ENCODE measurements at regions not wholly inside any gene's neighbourhood (a gene's known extent, or its start where the extent isn't known, plus 50 kb on each side); places are given as distances from the start of the nearest gene placed in this dataset.
"Not testable (repeated sequence)": the region's sequence is repeated elsewhere in the genome, so short reads cannot be mapped to it uniquely, and the experiment has no call there.

DNA sequence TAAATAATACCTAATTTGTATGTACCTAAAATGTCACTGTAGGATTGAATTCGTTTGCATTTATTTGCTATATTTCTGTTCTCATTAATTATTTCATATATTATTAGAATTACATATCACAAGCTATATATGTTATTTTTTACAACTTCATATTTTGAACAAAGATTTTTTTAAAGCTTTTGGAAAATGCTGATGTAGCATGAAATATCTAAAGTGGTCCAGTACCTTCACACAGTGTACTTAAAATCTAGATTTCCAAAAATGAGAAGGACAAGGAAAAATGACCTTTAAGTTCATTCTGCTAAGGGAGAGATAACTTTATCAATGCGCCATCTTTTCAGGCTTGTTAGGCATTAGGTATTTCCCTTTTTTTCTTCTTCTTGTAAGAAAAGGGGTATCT is 71.8 kb downstream of the LARP7 start:
- no peak for DNase-seq (ENCODE audit: low read depth in 2 of 2)

DNA sequence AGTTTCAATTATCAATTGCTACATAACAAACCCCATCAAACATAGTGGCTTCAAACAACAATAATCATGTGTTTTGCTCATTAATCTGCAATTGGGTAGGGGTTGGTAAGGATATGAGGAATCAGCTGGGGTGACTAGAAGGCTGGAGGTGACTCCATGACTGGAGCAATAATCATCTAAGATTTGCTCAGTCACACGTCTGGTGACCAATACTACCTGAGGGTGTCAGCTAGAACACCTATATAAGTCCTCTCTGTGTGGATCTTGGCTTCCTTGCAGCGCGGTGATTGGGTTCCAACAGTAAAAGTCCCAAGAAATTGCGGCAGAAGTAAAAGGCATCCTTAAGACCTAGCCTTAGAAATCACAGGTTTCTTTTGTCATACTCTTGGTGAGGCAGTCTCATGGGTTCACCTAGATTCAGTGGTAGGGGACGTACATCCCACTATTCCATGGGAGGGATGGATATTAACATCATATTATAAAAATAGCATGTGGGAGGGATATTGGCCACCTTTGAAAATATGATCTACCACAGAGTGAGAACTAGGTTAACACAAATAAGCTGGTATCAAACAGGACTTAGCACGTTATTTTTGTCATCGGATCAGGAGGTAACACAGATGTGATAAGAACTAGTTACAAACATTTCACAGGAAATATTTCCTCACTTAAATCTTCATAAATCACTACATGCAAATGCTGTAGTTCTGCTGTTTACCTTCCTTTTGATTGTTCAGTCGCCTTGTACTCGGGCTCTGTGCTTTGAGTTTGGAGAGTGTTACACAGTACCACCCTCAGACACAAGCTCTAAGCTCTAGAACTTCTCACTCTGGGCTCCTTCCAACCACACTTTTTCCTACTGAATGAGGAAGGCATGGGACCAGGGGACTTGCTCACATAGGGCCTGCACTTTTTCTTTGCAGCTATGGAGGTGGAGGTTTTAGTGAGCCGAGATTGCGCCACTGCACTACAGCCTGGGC is 78.3 kb downstream of the LARP7 start:
- DNase-seq (ENCODE audit: low read depth in 2 of 2) = no peak

DNA sequence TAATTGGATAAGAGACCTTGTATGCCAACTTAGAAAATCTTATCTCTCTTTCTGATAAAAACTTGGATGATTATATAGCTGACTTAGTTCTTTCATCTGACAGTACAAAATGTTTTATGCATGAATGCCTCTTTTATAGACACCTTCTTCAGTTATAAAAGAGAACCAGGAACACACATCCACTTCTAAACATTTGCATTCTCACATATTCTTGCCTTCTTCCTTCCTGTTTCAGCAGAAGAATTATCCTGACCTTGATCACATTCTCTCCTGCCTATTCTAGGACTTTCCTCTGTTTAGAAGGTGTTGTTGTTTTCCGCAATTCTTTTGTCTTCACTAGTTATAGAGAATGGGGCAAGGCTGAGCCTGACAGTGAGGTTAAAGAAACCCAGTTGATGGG is 80.9 kb downstream of the LARP7 start:
- no peak for DNase-seq (ENCODE audit: low read depth in 2 of 2)

DNA sequence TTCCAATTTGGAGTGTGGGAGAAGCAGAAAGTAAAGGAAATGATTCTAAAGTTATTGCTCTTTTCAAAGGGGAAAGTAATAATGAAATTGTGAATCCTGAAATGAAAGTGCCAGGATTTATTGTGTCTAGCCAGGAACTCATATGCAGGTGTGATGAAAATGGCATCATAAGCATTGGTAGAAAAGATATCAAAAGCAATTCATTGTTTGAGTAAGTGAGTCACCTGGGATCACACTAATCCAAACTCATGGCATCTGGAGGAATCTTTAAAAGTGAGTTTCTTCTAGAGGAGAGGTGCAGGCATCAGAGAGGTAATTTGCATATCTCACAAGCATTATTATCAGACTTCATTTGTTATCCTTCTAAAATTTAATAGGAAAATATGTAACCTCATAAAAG is 84.7 kb downstream of the LARP7 start:
- DNase-seq (ENCODE audit: low read depth in 2 of 2) = no peak

DNA sequence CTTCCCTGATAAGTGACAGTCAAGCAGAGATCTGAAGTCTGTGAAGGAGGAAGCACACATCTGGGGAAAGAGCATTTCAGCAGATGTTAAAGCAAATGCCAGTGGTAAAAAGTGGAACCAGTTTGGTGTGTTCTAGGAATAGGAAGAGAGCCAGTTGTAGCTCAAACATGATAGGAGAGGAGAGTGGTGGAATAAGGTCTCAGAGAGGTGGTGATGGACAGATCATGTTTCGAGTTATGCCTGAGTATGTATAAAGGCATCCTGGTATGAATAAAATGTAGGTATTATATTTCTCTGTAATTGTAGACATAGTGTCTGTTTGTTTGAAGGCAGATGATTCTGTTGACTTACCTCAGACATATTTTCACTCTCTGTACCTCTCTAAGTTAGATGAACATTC is 89.1 kb downstream of the LARP7 start:
- DNase-seq (ENCODE audit: low read depth in 2 of 2) = no peak

DNA sequence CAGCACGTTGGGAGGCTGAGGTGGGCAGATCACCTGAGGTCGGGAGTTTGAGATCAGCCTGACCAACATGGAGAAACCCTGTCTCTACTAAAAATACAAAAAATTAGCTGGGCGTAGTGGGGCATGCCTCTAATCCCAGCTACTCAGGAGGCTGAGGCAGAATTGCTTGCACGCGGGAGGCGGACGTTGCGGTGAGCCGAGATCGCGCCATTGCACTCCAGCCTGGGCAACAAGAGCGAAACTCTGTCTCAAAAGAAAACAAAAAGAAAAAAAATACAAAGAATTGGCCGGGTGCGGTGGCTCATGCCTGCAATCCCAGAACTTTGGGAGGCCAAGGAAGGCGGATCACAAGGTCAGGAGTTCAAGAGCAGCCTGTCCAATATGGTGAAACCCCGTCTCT is 90.8 kb downstream of the LARP7 start:
- DNase-seq (ENCODE audit: low read depth in 2 of 2) = not testable (repeated sequence)

DNA sequence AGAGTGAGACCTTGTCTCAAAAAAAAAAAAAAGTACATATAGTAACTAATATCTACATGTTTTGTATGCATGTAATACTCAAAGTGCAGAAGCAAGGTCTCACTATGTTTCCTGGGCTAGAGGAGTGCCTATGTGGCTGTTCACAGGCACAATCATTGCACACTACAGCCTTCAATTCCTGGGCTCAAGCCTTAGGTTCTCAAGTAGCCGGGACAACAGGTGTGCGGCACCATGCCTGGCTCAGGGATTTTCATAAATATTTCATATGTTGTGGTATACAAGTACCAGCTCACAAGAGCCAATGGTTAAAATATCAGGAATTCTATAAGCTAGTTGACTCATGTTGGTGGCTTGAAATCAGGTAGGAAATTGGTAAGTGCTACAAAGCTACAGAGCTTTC is 94.8 kb downstream of the LARP7 start:
- no peak for DNase-seq (ENCODE audit: low read depth in 2 of 2)

DNA sequence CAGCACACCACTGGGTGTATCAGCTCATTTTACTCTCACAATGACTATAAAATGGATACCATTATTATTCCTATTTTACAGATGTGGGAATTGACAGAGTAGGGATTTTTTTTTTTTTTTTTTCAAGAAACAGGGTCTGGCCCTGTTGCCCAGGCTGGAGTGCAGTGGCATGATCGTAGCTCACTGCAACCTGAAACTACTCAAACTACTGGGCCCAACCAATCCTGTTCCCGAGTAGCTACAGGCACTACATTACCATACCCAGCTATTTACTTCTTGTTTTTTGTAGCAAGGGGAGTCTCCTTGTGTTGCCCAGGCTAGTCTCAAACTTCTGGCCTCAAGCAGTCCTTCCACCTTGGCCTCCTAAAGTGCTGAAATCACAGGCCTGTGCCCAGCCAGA is 95.2 kb downstream of the LARP7 start:
- no peak for DNase-seq (ENCODE audit: low read depth in 2 of 2)

DNA sequence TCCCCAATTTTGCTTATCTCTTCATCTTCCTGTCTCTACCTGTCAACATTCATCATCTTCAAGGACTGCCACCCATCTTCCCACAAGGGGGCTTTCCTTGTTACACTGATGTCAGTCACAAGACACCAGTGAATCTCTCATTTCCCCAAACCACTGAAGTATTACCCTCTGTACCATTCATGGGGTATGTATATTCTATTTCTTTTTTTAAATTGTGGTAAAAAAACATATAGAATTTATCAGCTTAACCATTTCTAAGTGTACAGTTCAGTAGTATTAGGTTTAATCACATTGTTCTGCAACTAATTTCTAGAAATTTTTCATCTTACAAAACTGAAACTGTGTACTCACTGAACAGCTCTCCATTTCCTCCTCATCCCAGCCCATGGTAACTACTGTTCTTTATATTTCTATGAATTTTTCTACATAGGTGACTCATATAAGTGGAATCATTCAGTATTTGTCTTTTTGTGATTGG is 98.6 kb downstream of the LARP7 start:
- no peak for DNase-seq (ENCODE audit: low read depth in 2 of 2)

DNA sequence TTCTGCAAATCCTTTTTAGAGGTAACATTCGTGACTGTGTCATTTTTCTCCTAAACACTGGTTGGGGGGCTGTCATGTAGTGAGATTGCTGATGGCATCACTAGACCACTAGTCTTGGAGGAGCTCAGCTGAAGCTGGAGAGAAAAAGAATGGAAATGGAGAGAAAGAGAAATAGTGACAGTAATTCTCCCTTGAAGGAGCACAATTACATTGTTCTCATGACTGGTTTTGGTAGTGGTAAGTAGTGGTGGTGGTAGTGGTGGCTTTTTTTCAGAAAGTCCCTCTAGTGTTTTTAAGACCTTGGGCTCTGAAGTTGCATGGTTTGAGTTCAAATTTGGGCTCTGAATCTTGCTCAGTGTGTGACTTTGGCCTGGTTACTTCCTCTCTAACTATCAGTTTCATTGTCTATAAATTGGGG is 99.8 kb downstream of the LARP7 start:
- no peak for DNase-seq (ENCODE audit: low read depth in 2 of 2)

DNA sequence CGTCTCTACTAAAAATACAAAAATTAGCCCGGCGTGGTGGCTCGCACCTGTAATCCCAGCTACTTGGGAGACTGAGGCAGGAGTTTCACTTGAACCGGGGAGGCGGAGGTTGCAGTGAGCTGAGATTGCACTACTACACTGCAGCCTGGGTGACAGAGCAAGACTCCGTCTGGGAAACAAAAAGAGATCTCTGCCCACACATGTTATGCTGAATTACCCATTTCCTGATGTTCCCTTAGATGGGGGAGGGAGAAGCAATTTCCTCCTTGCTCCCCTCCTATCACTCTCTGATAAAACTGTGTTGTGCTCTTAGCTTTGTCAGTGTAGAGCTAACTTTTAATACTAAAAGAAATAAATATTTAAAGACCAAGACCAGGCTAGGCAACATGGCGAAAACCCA is 102.5 kb downstream of the LARP7 start:
- DNase-seq (ENCODE audit: low read depth in 2 of 2) = no peak

DNA sequence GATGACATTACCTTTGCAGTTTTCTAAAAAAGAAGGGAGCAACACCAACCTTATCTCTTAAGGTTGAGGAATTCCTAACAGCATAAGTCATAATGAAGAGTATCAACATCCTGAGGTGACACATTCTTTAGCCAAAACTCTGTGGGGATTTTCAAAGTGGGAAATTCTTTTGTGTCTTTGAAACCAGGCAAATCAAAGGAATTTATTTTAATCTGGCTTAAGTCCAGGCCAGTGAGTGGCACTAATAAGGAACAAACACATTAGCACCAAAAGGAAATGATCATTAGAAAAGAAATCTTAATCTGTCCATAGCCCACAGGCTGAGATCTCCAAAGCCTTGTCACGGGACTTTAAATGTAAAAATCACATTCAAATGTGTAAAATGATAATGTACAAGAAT is 110.1 kb downstream of the LARP7 start:
- DNase-seq (ENCODE audit: low read depth in 2 of 2) = no peak

DNA sequence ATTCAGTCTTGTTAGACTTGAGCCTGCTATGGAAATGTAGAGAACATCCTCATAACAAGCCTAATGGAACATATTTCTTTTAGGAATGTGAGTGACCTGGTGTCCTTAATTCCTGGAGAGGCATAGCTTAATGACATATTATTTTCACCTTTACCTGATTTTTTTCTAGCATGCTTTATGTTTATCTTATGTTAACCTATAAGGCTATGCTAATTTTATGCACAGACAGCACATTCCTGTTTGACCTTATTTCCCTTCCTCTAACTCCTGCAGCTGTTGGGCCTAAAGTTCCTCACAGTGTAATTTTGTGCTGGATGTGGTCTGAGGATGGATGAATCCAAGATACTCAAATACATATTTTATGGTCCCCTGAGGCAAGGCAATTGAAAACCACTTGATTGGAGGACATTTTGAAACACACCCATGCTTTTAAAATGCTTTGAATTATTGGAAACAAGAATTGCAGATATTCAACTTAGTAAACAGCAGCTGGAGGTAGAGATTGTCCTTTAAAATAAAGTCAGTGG is 111.5 kb downstream of the LARP7 start:
- DNase-seq (ENCODE audit: low read depth in 2 of 2) = no peak

DNA sequence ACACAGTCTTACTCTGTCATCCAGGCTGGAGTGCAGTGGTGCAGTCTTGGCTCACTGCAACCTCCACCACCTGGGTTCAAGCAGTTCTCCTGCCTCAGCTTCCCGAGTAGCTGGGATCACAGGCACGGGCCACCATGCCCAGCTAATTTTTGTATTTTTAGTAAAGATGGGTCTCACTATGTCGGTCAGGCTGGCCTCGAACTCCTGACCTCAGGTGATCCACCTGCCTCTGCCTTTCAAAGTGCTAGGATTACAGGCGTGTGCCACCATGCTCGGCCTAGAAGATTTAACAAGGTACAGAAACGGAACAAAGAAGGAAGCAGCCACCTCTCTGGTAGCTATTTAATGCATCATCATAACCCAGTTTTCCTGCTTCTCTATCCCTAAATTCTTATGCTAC is 113.8 kb downstream of the LARP7 start:
- not testable (repeated sequence) for DNase-seq (ENCODE audit: low read depth in 2 of 2)

DNA sequence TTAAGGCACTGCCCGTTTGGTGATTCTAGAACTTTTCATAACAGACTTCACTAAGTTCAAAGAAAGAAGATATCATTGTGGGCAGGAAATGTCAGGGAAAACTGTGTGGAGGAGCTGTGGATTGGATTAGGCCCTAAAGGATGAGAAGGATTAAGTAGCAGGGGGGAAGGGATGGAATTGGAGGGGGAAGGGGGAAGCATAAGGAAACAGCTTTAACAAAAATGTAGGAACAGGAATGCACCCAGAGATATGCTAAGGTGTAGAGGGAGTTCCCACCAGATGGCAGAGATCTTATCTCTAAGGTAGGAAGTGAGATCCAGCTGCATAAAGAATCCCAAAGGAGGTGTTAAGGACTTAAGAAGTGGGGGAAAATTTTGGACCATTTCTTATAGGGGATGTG is 114.5 kb downstream of the LARP7 start:
- no peak for DNase-seq (ENCODE audit: low read depth in 2 of 2)

DNA sequence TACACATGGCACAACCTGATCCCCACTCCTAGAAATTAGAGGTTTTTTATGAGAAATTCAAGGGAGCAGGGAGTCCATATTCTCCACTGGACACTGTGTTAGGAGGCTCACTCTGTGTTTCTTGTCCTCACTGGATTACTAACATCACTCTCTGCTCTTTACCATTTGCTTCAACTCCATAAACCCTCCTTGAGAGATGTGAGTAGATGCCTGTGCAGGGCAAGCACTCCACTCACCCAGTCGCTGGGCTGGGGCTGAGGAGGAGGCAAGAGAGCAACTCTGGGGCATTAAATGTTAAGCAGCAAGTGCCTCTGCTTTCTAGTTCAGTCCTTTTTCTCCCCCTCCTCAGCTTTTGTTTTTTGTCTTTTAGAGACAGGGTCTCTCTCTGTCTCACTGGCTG is 115.1 kb downstream of the LARP7 start:
- DNase-seq (ENCODE audit: low read depth in 2 of 2) = no peak

DNA sequence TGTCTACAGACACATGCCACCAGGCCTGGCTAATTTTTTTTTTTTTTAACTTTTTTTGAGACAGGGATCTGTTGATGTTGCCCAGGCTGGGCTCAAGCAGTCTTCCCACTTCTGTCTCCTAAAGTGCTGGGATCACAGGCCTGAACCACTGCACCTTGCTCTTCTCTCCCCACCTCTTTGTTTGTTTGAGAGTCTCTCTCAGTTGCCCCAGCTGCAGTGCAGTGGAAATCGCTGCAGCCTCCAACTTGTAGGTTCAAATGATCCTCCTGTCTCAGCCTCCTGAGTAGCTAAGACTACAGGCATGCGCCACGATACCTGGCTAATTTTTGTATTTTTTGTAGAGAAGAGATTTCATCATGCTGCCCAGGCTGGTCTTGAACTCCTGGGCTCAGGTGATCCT is 115.6 kb downstream of the LARP7 start:
- DNase-seq (ENCODE audit: low read depth in 2 of 2) = no peak

DNA sequence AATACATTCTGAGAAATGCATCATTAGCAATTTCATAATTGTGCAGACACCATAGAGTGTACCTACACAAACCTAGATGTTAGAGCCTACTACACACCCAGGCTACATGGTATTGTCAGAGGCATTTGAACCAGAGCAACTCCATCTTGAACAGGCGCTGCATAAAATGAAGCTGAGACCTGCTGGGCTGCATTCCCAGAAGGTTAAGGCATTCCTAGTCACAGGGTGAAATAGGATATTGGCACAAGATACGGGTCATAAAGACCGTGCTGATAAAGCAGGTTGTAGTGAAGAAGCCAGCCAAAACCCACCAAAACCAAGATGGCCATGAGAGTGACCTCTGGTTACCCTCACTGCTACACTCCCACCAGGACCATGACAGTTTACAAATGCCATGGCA is 116.4 kb downstream of the LARP7 start:
- no peak for DNase-seq (ENCODE audit: low read depth in 2 of 2)

DNA sequence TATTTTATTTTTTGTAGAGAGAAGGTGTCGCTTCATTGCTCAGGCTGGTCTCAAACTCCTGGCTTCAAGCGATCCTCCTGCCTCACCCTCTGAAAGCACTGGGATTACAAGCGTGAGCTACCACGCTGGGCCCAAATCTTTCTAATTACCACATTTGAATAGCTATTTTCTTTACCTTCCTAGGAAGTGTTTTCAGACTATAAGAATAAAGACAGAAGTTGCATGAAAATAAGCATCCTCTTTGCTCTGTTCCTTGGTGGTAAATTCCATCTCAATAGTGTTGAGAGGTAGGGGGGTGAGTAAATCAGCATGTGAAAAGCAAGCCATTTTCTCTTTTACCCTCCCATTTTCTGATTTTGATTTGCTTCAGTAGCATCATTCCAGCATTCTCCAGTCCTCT is 122.4 kb downstream of the LARP7 start:
- no peak for DNase-seq (ENCODE audit: low read depth in 2 of 2)

DNA sequence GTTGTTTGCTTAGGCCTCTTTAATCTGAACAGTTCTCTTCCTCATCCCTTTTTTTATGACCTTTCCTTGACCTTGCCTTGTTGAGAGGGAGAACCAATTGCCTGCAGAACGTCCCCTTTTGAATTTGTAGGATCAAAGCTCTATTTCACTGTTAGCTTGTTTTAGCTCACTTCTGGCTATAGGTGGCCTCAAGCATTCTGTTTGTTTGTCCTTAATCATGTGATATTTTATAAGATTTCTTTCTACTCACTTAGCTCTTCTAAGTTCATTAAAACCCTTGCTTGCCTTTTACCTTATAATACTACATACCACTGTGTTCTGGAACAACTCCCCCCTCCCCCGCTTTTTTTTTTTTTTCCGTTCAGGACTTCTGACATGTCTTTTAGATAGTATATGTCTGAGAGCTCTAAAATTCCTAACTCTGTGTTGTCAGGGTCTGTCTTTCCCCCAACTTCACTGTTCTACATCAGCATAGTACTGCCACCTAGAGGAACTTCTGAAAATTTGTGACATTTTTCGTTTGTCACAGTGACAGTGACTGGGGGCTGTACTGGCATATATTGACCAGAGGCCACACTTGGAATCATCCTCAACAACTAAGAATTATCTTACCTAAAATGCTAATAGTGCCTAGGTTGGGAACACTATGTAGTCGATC is 128.5 kb downstream of the LARP7 start:
- DNase-seq (ENCODE audit: low read depth in 2 of 2) = peak; percentile 14 to 28

DNA sequence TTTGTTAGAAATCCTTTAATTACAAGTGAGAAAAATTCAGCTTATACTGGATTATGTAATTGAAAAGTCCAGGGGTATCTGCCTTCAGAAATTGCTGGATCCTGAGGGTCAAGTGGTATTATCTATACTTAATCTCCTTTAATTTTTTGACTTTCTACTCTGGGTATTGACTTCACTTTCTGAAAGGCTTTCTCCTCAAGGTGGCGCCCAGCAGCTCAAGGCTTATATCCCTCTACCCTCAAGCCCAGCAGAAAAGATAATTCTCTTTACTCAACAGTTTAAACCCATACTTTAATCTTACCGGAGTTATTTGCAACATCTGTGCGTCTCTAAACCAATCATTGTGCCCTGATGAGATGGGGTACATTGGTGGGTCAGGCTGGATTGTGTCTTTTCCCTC is 129.5 kb downstream of the LARP7 start:
- DNase-seq (ENCODE audit: low read depth in 2 of 2) = no peak

DNA sequence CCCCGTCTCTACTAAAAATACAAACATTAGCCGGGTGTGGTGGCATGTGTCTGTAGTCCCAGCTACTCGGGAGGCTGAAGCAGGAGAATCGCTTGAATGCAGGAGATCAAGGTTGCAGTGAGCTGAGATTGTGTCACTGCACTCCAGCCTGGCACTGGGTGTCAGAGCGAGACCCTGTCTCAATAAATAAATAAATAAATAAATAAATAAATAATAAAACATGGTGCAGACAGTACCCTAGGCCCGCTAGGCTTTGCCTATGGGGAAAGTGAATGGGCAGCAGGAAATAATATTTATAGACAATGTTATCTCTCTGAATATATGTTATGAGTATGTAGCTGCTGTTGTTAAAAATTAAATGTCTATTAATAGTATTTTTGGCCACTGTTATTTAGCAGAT is 130.4 kb downstream of the LARP7 start:
- no peak for DNase-seq (ENCODE audit: low read depth in 2 of 2)

DNA sequence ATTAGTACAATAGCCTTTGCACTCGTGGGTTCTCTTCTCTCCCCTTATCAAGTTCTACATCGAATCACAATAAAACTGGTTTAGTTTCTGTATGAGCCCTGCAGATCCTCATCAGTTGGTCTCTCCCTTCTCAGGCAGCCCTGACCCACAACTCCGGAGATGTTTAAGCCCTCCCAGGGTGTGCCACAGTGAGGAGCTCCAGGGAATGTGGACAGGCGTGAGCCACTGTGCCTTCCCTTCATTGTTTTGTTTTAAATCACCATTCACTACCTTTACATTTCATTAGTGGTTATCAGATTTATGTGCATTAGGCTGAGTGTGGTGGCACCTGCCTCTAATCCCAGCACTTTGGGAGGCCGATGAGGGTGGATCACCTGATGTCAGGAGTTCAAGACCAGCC is 133.2 kb downstream of the LARP7 start:
- no peak for DNase-seq (ENCODE audit: low read depth in 2 of 2)
